Stomach (tissue), 4 donors: ENCODE measurements at regions not wholly inside any gene's neighbourhood (a gene's known extent, or its start where the extent isn't known, plus 50 kb on each side); places are given as distances from the start of the nearest gene placed in this dataset.

ENCODE experiments used
- CTCF ChIP-seq, 7 experiments: fragments of 450-650 bp in 4 of 7; fragments of 200-600 bp in 3 of 7; sonication (generic) in 3 of 7; IDR thresholded peaks; one replicate each; pipeline ENCODE4 v1.5.1; 2016 to 2019; ENCODE audit warnings: antibody characterized with exemption in 7 of 7, control low read depth in 2 of 7, mild to moderate bottlenecking in 1 of 7
- POLR2A ChIP-seq, 4 donors: fragments of 450-650 bp; IDR thresholded peaks; one replicate each; pipeline ENCODE4 v1.6.1; 2016; ENCODE audit warnings: antibody characterized with exemption in 4 of 4, control low read depth in 2 of 4, mild to moderate bottlenecking in 1 of 4, moderate library complexity in 1 of 4

- TF ChIP-seq POLR2A (IDR thresholded peaks at IDR 0.05) (no peak), CTCF (IDR thresholded peaks at IDR 0.05) (no peak)
These were observed 117.9 kb upstream of the HAND2 start for GRCh38 chr4:173647902-173648301.
